K562 (cell line): ENCODE measurements at regions not wholly inside any gene's neighbourhood (a gene's known extent, or its start where the extent isn't known, plus 50 kb on each side); places are given as distances from the start of the nearest gene placed in this dataset.

Source experiments
- CBX8 ChIP-seq: fragments of 200-600 bp; sonication (generic); IDR thresholded peaks from 2 replicates; pipeline ENCODE4 v1.6.1; 2012; ENCODE audit warnings: borderline replicate concordance, mixed run types, low read depth, mild to moderate bottlenecking, moderate library complexity, mixed read lengths, low read length, control low read depth, inconsistent platforms; ENCODE audit not compliant: poor library complexity, severe bottlenecking; ENCODE audit errors: extremely low read depth
- ETS1 ChIP-seq: conservative IDR thresholded peaks from 2 replicates; pipeline ENCODE4 v1.6.1; 2011; ENCODE audit warnings: low read depth, mild to moderate bottlenecking, low read length; ENCODE audit not compliant: control insufficient read depth
- FOXJ3 ChIP-seq: sonication (generic); formaldehyde crosslinking; IDR thresholded peaks from 2 replicates; pipeline ENCODE4 v1.4.0; 2020; ENCODE audit warnings: mild to moderate bottlenecking, missing genetic modification reagents
- GABPA ChIP-seq: fragments of 200-800 bp; sonication (Bioruptor generic); conservative IDR thresholded peaks from 2 replicates; pipeline ENCODE4 v1.6.1; 2016; ENCODE audit warnings: low read depth, missing genetic modification characterization, missing compliant biosample characterization
- HMG20B ChIP-seq: fragments of 250-450 bp; sonication (Bioruptor Pico); IDR thresholded peaks from 2 replicates; pipeline ENCODE4 v1.5.0; 2021; ENCODE audit warnings: mild to moderate bottlenecking
- HSF4 ChIP-seq: fragments of 250-450 bp; sonication (Bioruptor Pico); IDR thresholded peaks from 2 replicates; pipeline ENCODE4 v2.1.2; 2022; ENCODE audit warnings: mild to moderate bottlenecking, moderate library complexity, borderline replicate concordance
- MBD1 ChIP-seq: fragments of 250-450 bp; sonication (Bioruptor Pico); IDR thresholded peaks from 2 replicates; pipeline ENCODE4 v1.8.0; 2022; ENCODE audit warnings: inconsistent platforms
- MEIS2 ChIP-seq: fragments of 450-650 bp; IDR thresholded peaks from 2 replicates; pipeline ENCODE4 v1.6.1; 2014; ENCODE audit warnings: mild to moderate bottlenecking; ENCODE audit not compliant: partially characterized antibody
- SRSF7 ChIP-seq: fragments of 200-400 bp; formaldehyde crosslinking; optimal IDR thresholded peaks from 2 replicates; pipeline ENCODE3; 2017; ENCODE audit warnings: mild to moderate bottlenecking, low read depth, low read length
- ZNF239 ChIP-seq: fragments of 250-450 bp; sonication (Bioruptor Pico); IDR thresholded peaks from 2 replicates; pipeline ENCODE4 v1.4.0; 2020; ENCODE audit warnings: mild to moderate bottlenecking
- ZNF668 ChIP-seq: fragments of 250-450 bp; sonication (Bioruptor Pico); IDR thresholded peaks from 2 replicates; pipeline ENCODE4 v1.8.0; 2022; ENCODE audit warnings: mild to moderate bottlenecking, inconsistent platforms

- no peak for TF ChIP-seq ETS1
- TF ChIP-seq ZNF239, result no peak
- TF ChIP-seq SRSF7, result no peak
- no peak for TF ChIP-seq FOXJ3 (CRISPR knock-in tag)
- TF ChIP-seq MBD1, result no peak
- TF ChIP-seq HMG20B (CRISPR knock-in tag), result no peak
- TF ChIP-seq MEIS2, result no peak
- no peak for TF ChIP-seq GABPA
- no peak for TF ChIP-seq CBX8
- no peak for TF ChIP-seq HSF4 (CRISPR knock-in tag)
- no peak for TF ChIP-seq ZNF668
These were observed 465.6 kb downstream of the HDGFL1 start (continued) for GRCh38 chr6:23034926-23035325.
